MCF 10A (cell line): ENCODE measurements at regions not wholly inside any gene's neighbourhood (a gene's known extent, or its start where the extent isn't known, plus 50 kb on each side); places are given as distances from the start of the nearest gene placed in this dataset.
A peak's percentile ranks its signal among the peaks of the same experiment; 100 is the strongest.

Experiments used
- BruUV-seq: library from RNA; stranded (reverse); fragments of 400-500 nt; replicated peaks from 2 replicates; lab custom pipeline; 2021; lab: Mats Ljungman, UMichigan
- CTCF ChIA-PET: fragments of 300-600 bp; sonication (Branson Sonifier 250); formaldehyde crosslinking; extraction: SDS; loops from one replicate; lab custom pipeline; 2021; ENCODE audit warnings: antibody characterized with exemption, inconsistent platforms; lab: Yijun Ruan, JAX
- POLR2A ChIA-PET: fragments of 300-600, 350-650 bp; sonication (Branson Sonifier 250); formaldehyde crosslinking; extraction: SDS; loops from one replicate; lab custom pipeline; 2020; ENCODE audit warnings: antibody characterized with exemption, inconsistent platforms; lab: Yijun Ruan, JAX
- DNase-seq: peaks from one replicate; pipeline ENCODE4 v3.0.0-alpha.2; 2018; ENCODE audit not compliant: unreplicated experiment
- H3K27ac Mint-ChIP-seq: one replicate; pipeline ENCODE4 v1.8.0; 2022; ENCODE audit warnings: mild to moderate bottlenecking, low read depth, mixed read lengths; ENCODE audit not compliant: unreplicated experiment
- H3K27me3 Mint-ChIP-seq: one replicate; pipeline ENCODE4 v1.8.0; 2022; ENCODE audit warnings: mixed read lengths; ENCODE audit not compliant: insufficient read depth, unreplicated experiment
- H3K36me3 Mint-ChIP-seq: one replicate; pipeline ENCODE4 v1.8.0; 2022; ENCODE audit warnings: mild to moderate bottlenecking, moderate library complexity, mixed read lengths; ENCODE audit not compliant: insufficient read depth, unreplicated experiment
- H3K4me1 Mint-ChIP-seq: one replicate; pipeline ENCODE4 v1.8.0; 2022; ENCODE audit warnings: mixed read lengths; ENCODE audit not compliant: insufficient read depth, unreplicated experiment
- H3K4me3 Mint-ChIP-seq: one replicate; pipeline ENCODE4 v1.8.0; 2022; ENCODE audit warnings: mild to moderate bottlenecking, moderate library complexity, mixed read lengths; ENCODE audit not compliant: unreplicated experiment
- H3K9me3 Mint-ChIP-seq: one replicate; pipeline ENCODE4 v1.8.0; 2022; ENCODE audit warnings: mixed read lengths; ENCODE audit not compliant: unreplicated experiment
- intact Hi-C: fragments of 100-400 bp; cut with micrococcal nuclease; formaldehyde crosslinking; loops from 2 replicates; pipeline ENCODE4 v1.14.1; 2022
- TF ChIP-seq, protein P1 (sequence below): fragments of 200-600 bp; IDR thresholded peaks from one replicate; pipeline ENCODE4 v1.8.0; 2022; ENCODE audit warnings: antibody characterized with exemption, mild to moderate bottlenecking; ENCODE audit not compliant: unreplicated experiment

DNA sequence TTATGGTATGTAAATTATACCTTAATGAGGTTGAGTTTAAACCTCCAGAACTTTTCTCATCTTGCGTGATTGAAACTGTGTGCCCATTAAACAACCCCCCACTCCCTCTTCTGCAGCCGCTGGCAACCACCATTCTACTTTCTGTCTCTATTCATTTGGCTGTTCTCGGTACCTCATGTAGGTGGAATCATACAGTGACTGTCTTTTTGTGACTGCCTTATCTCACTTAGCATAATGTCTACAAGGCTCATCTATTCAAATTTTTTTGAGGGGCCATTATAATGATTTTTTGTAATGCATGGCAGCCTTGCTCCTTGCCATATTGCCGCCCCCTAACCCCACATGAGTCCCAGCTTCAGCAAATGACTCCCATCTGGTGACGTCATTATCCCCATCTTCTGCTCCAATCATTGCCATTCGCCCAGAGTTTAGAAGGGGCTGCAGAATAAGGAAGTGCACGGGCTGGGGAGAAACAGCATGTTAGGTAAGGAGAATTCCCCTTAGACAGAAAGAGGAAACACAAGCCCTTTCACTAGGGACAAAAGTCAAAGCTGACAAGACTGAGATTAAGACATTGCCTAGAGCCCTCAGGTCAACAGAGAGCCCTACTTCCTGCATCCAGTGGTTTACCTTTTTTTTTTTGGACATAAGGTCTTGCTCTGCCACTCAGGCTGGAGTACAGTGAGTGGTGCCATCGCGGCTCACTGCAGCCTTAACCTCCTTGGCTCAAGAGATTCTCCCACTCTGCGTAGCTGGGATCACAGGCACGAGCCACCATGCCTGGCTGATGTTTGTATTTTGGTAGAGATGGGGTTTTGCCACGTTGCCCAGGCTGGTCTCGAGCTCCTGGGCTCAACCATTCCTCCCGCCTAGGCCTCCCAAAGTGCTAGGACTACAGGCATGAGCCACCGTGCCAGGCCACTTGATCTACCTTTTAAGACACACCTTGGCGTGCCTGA, 78.4 kb upstream of the ERRFI1 start:
- DNase-seq, result no peak
- TF ChIP-seq, protein P1, sequence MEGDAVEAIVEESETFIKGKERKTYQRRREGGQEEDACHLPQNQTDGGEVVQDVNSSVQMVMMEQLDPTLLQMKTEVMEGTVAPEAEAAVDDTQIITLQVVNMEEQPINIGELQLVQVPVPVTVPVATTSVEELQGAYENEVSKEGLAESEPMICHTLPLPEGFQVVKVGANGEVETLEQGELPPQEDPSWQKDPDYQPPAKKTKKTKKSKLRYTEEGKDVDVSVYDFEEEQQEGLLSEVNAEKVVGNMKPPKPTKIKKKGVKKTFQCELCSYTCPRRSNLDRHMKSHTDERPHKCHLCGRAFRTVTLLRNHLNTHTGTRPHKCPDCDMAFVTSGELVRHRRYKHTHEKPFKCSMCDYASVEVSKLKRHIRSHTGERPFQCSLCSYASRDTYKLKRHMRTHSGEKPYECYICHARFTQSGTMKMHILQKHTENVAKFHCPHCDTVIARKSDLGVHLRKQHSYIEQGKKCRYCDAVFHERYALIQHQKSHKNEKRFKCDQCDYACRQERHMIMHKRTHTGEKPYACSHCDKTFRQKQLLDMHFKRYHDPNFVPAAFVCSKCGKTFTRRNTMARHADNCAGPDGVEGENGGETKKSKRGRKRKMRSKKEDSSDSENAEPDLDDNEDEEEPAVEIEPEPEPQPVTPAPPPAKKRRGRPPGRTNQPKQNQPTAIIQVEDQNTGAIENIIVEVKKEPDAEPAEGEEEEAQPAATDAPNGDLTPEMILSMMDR, result no peak
- intact Hi-C loops, result no loop called here
- CTCF ChIA-PET, result interaction anchor here (0.6 kb wide), 1 partner anchor 164 kb away, joined by 4 read pairs; no protein-coding TSS in a partner anchor
- Mint-ChIP-seq H3K36me3 (no peaks in the 10 kb centered on the region), H3K4me3 (no peak overlapping the region), H3K27ac (no peak overlapping the region), H3K27me3 (no peaks in the 10 kb centered on the region), H3K4me1 (no peaks in the 10 kb centered on the region), H3K9me3 (no peaks in the 10 kb centered on the region)
- no TSS peak for BruUV-seq
- POLR2A ChIA-PET, result interaction anchor here (0.7 to 1.0 kb wide), 3 partner anchors 17 to 28 kb away, joined by 3 to 4 read pairs (median 3); no protein-coding TSS in a partner anchor

DNA sequence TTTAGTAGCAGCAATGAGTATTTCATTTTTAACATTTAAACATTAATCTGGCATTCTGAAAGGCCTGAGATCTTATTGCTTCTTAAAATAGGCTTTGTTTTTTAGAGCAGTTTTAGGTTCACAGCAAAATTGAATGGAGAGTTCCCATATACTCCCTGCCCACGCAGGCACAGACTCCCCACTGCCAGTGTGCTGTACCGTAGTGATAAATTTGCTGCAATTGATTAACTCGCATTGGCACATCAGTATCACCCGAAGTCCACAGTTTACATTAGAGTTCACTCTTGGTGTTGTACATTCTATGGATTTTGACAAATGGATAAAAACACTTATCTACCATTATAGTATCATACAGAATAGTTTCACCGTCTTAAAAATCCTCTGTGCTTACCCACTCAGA, 71.8 kb upstream of the ERRFI1 start:
- peaks cover 51% of the 10 kb centered on the region for H3K4me1 Mint-ChIP-seq
- no peak for DNase-seq
- ChIA-PET CTCF (no interaction called here), POLR2A (interaction anchor here (0.6 to 8.0 kb wide), 24 partner anchors 9 to 297 kb away, joined by 3 to 114 read pairs (median 4); no protein-coding TSS in a partner anchor)
- TF ChIP-seq, protein P1, result no peak
- H3K9me3 Mint-ChIP-seq, result no peaks in the 10 kb centered on the region
- peak overlapping the region; percentile 96 for H3K27ac Mint-ChIP-seq
- TSS peak; percentile 76 for BruUV-seq
- no peaks in the 10 kb centered on the region for H3K36me3 Mint-ChIP-seq
- intact Hi-C loops, result loop anchor here (2.0 to 5.0 kb wide), 5 partner anchors 35 to 139 kb away; partner anchors contain the start of gene ERRFI1
- no peak overlapping the region for H3K4me3 Mint-ChIP-seq
- H3K27me3 Mint-ChIP-seq, result no peaks in the 10 kb centered on the region

GRCh38 chr1:8097077-8097799, 71.1 kb upstream of the ERRFI1 start:
- peak overlapping the region; percentile 19 for H3K4me3 Mint-ChIP-seq

More at GRCh38 chr1:8097077-8097799, 71.1 kb upstream of the ERRFI1 start:
- BruUV-seq, result no TSS peak
- Mint-ChIP-seq H3K36me3 (no peaks in the 10 kb centered on the region), H3K4me1 (peaks cover 55% of the 10 kb centered on the region), H3K9me3 (no peaks in the 10 kb centered on the region), H3K27me3 (no peaks in the 10 kb centered on the region), H3K27ac (peak overlapping the region; percentile 96)
- peak; percentile 85 for DNase-seq
- TF ChIP-seq, protein P1, result no peak
- ChIA-PET POLR2A (interaction anchor here (0.6 to 8.0 kb wide), 33 partner anchors 9 to 300 kb away, joined by 3 to 114 read pairs (median 4); no protein-coding TSS in a partner anchor), CTCF (no interaction called here)
- intact Hi-C loops, result loop anchor here (2.0 to 5.0 kb wide), 5 partner anchors 36 to 140 kb away; partner anchors contain the start of gene ERRFI1
